Colon (tissue), 2 donors: ENCODE measurements at regions not wholly inside any gene's neighbourhood (a gene's known extent, or its start where the extent isn't known, plus 50 kb on each side); places are given as distances from the start of the nearest gene placed in this dataset.
"Not testable (repeated sequence)": the region's sequence is repeated elsewhere in the genome, so short reads cannot be mapped to it uniquely, and the experiment has no call there.

Experiments used
- FAIRE-seq: peaks from 2 replicates; lab custom pipeline; 2012; peaks lifted over from hg19 to GRCh38; lab: Jason Lieb, UNC
- donor health status: control.
- donor health status: control.

GRCh38 chr11:87539596-87539995 is 501.9 kb downstream of the TMEM135 start:
- no peak for FAIRE-seq

- FAIRE-seq = no peak
Measured at GRCh38 chr11:87536565-87536964, 498.8 kb downstream of the TMEM135 start.

- FAIRE-seq = no peak
Measured at GRCh38 chr11:87536016-87536415, 498.3 kb downstream of the TMEM135 start.

GRCh38 chr11:87535513-87535912 is 497.8 kb downstream of the TMEM135 start:
- no peak for FAIRE-seq

GRCh38 chr11:87531835-87532234 is 494.1 kb downstream of the TMEM135 start:
- not testable (repeated sequence) for FAIRE-seq

- no peak for FAIRE-seq
Measured at GRCh38 chr11:87529486-87529885, 491.8 kb downstream of the TMEM135 start.

GRCh38 chr11:87528752-87529151 is 491.0 kb downstream of the TMEM135 start:
- FAIRE-seq = no peak

GRCh38 chr11:87523276-87523675 is 485.5 kb downstream of the TMEM135 start:
- no peak for FAIRE-seq

- no peak for FAIRE-seq
Measured at GRCh38 chr11:87518266-87518665, 480.5 kb downstream of the TMEM135 start.

GRCh38 chr11:87517351-87517750 is 479.6 kb downstream of the TMEM135 start:
- FAIRE-seq = no peak

GRCh38 chr11:87507722-87508121 is 470.0 kb downstream of the TMEM135 start:
- not testable (repeated sequence) for FAIRE-seq

- FAIRE-seq = not testable (repeated sequence)
Measured at GRCh38 chr11:87506946-87507345, 469.2 kb downstream of the TMEM135 start.

- no peak for FAIRE-seq
Measured at GRCh38 chr11:87501388-87501787, 463.7 kb downstream of the TMEM135 start.

GRCh38 chr11:87494936-87495335 is 457.2 kb downstream of the TMEM135 start:
- FAIRE-seq = not testable (repeated sequence)

GRCh38 chr11:87494026-87494425 is 456.3 kb downstream of the TMEM135 start:
- not testable (repeated sequence) for FAIRE-seq

- no peak for FAIRE-seq
Measured at GRCh38 chr11:87493516-87493915, 455.8 kb downstream of the TMEM135 start.

GRCh38 chr11:87491381-87491780 is 453.6 kb downstream of the TMEM135 start:
- no peak for FAIRE-seq

- no peak for FAIRE-seq
Measured at GRCh38 chr11:87490671-87491070, 452.9 kb downstream of the TMEM135 start.

GRCh38 chr11:87484566-87484965 is 446.8 kb downstream of the TMEM135 start:
- FAIRE-seq = no peak

- FAIRE-seq = no peak
Measured at GRCh38 chr11:87477321-87477720, 439.6 kb downstream of the TMEM135 start.

GRCh38 chr11:87473174-87473573 is 435.4 kb downstream of the TMEM135 start:
- FAIRE-seq = no peak

- no peak for FAIRE-seq
Measured at GRCh38 chr11:87466223-87466622, 428.5 kb downstream of the TMEM135 start.

- FAIRE-seq = no peak
Measured at GRCh38 chr11:87465716-87466115, 428.0 kb downstream of the TMEM135 start.

- FAIRE-seq = no peak
Measured at GRCh38 chr11:87463486-87464102, 425.9 kb downstream of the TMEM135 start.

GRCh38 chr11:87462171-87462570 is 424.4 kb downstream of the TMEM135 start:
- no peak for FAIRE-seq
